GM21717 (cell line): ENCODE measurements at regions not wholly inside any gene's neighbourhood (a gene's known extent, or its start where the extent isn't known, plus 50 kb on each side); places are given as distances from the start of the nearest gene placed in this dataset.

Experiments used
- ATAC-seq: cut with Tn5 transposase; IDR thresholded peaks from one replicate; pipeline ENCODE4 v1.9.1; 2021; ENCODE audit warnings: mild to moderate bottlenecking, moderate library complexity; ENCODE audit not compliant: unreplicated experiment

DNA sequence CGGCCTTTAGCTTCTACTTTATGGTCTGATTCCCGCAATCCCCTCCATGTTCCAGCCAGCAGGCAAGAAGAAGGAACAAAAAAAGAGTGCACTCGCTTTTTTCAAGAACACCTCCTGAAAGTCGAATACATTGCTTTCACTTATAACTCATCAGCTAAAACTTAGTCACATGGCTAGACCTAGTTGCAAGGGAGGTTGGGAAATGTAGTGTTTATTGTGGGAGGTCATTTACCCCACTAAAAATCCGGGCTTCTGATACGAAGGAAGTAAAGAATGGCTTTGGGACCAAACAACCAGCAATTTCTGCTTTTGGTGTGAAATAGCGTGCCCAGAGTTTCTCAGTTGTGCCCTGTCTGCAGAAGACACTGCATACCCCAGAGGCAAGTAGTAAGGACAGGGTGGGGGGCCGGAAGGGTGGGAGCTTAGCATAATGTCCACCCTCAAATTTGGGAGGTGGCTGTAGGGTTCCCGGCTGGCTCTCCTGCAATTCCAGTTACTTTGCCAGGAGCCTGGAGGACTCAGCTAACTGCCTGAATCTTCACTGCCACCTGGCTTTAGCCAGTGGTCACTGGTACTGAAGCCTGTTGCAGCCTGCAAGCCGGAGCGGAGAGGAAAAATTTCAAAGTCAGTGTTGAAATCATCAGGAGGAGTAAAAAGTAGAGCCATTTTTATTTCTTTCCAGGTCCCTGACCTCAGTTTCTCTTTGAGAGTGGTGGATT is 57.7 kb upstream of the F3 start:
- ATAC-seq: no peak

DNA sequence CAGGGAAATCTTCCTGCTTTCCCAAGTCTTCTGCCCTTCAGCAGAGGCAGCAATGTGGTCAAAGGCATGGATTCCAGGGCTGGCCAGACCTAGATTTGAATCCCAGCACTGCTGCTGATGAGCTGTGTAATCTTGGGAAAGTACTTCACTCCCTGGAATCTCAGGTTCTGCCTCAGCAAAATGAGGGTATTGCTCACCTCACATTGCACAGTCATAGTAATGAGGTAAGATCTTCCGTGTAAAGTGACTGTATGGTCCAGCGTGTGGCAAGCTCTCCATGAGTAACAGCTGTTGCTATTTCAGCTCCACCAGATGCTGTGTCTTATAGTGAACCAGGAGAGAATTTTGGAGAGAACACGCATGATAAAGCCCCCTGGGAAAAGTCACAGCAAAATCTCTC is 56.1 kb upstream of the F3 start:
- no peak for ATAC-seq

DNA sequence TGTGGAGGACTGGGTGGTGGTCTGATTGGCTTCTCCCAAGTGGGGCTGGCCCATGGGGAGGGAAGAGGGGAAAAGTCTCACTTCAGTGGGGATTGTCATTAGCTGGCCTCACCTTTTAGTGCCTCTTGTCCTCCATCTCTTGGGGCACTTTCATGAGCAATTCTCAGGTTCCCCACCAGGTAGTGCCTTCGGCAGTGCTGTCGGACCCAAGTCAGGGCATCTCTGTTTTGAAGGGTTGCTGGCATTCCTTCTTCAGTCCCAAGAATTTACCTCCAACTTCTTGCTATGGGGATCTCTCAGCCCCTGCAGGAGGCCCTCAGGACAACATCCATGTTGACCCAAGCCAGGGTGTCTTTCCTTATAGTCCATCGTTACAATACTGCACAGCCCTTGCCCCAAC is 54.7 kb upstream of the F3 start:
- ATAC-seq: no peak

DNA sequence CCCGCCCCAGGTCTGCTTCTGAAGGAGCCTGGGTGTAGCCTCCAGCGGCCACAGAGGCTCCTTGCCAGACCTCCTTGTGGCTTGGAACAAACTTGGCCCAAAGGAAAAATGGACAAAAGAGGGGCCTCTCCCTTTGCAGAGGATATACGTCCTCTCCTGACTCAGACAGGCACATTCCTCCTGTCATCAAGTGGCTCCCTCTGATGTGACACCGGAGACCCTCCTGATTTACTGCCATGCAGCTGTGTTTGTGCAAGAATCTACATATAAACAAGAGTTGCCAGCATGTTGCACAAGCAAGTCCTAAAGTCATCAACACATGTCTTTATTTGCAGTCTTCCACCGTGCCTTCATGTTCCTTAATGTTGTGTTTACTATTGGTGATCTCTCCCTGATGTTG is 54.1 kb upstream of the F3 start:
- no peak for ATAC-seq

DNA sequence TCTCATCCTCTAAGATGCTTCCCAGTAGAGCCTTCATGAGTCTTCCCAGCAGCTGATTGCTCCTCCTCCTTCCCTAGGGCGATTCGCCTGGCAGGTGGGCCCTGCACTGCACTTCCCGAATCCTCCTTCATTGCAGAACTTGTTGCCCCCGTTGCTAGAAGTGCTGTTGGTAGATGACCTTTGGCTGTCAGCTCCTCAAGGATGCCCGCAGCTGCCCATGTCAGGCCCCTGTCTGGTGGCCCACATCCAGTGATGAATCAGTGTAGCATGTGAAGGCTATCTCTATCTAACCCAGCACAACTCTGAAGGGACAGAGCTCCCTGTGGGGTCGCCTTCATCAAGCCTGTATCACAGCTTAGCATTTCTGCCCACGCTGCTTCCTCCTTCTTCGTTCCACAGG is 52.1 kb upstream of the F3 start:
- ATAC-seq: no peak

DNA sequence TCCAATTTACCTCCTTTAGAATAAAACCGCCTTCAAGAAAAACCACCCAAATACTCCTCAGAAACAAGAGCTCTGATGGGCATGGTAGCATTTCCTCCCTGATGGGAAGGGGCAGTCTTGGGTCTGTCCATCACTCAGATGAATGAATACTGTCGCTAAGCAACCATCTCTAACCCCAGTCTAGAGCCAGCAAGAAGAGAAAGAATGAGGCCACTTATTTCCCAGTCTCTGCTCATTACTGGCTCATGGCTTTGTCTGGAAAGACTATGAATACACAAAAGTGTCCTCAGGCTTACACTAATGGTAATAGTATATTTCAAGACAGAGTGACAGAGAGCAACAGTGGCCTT is 51.0 kb upstream of the F3 start:
- ATAC-seq: no peak

DNA sequence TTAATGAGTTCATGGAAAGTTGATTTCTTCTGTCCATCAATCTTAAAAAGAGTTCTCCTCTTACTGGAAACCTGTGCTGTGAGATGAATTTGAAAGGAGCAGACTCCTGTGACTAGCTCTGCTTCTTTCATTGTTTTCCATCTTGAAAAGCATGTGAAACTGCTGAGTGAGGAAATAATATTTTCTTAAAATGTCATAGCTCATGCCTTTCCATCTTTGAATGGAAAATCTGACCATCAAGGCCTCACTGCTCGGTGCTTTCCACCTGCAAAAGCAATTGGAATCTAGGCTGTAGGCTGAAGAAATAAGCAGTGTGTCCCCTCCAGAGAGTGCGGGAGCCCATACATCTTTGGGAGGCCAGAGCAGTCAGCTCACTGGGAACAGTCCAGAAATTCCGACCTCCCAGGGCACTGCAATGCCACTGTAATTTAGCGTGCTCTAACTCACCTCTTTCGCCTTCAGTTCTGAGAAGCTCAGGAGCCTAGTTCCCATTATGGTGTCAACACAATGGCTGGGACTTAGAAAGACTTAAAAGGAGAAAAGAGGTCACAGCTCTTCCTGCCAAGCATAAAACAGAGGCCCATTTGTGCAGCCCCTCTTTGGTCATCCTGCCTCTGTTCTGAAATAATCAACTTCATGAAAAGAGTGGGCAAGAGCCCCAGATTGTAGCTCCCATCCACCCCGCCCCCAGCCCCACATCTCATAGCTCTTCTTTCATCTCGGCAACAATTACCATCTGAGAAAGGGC is 50.4 kb upstream of the F3 start:
- ATAC-seq: no peak
